Gastrocnemius medialis (tissue), 4 donors: ENCODE measurements at regions not wholly inside any gene's neighbourhood (a gene's known extent, or its start where the extent isn't known, plus 50 kb on each side); places are given as distances from the start of the nearest gene placed in this dataset.

Experiments
- ATAC-seq, 2 donors: fragments of 150-250 bp; one replicate each; pipeline ENCODE4 v1.9.1; 2016
- DNase-seq, 2 donors: peaks; one replicate each; pipeline ENCODE4 v3.0.0-alpha.2; 2019
- H3K27ac ChIP-seq, 4 donors: fragments of 200-600 bp; sonication (generic); 1 replicate in 1 of 4; 2 replicates in 3 of 4; pipeline ENCODE4 v1.5.1; 2016 to 2018; ENCODE audit warnings: mild to moderate bottlenecking in 2 of 4, moderate library complexity in 1 of 4
- H3K27me3 ChIP-seq, 3 donors: fragments of 200-600 bp; sonication (generic) in 2 of 3; 1 replicate in 1 of 3; 2 replicates in 2 of 3; pipeline versions ENCODE4 v1.5.1 to v1.6.0; 2016 to 2019; ENCODE audit warnings: mild to moderate bottlenecking in 1 of 3, moderate library complexity in 1 of 3
- H3K36me3 ChIP-seq, 2 donors: fragments of 200-600 bp; sonication (generic) in 1 of 2; one replicate each; pipeline ENCODE4 v1.5.1; 2017 to 2018
- H3K4me1 ChIP-seq, 2 donors: fragments of 200-600 bp; sonication (generic) in 1 of 2; one replicate each; pipeline ENCODE4 v1.5.1; 2016 to 2017; ENCODE audit warnings: mild to moderate bottlenecking in 2 of 2
- H3K4me3 ChIP-seq, 4 donors: fragments of 200-600 bp; sonication (generic) in 3 of 4; 1 replicate in 1 of 4; 2 replicates in 3 of 4; pipeline ENCODE4 v1.5.1; 2016 to 2019; ENCODE audit warnings: mild to moderate bottlenecking in 2 of 4
- H3K9me3 ChIP-seq, 3 donors: fragments of 200-600 bp; sonication (generic) in 2 of 3; 1 replicate in 1 of 3; 2 replicates in 2 of 3; pipeline ENCODE4 v1.5.1; 2016 to 2019
- POLR2A ChIP-seq, 2 donors: fragments of 450-650 bp; IDR thresholded peaks; one replicate each; pipeline ENCODE4 v1.6.1; 2017; ENCODE audit warnings: antibody characterized with exemption in 2 of 2, mild to moderate bottlenecking in 2 of 2, moderate library complexity in 2 of 2
- in situ Hi-C, 4 donors: fragments of 200-750 bp; cut with MboI; loops; one replicate each; pipeline versions ENCODE4 v1.15.0 to v1.8.0; 2017; ENCODE audit warnings: low sequenced_read_pairs in 4 of 4
- intact Hi-C: fragments of 100-400 bp; cut with DNase I; formaldehyde crosslinking; loops from one replicate; pipeline ENCODE4 v1.15.1; 2023; ENCODE audit warnings: low total_unique reads
- TF ChIP-seq, protein P1 (sequence below), 5 experiments: fragments of 450-650 bp in 3 of 5; fragments of 200-600 bp in 2 of 5; sonication (generic) in 2 of 5; IDR thresholded peaks in 4 of 5; conservative IDR thresholded peaks in 1 of 5; 1 replicate in 4 of 5; 2 replicates in 1 of 5; pipeline ENCODE4 v1.5.1; 2016 to 2019; ENCODE audit warnings: antibody characterized with exemption in 5 of 5, mild to moderate bottlenecking in 3 of 5, moderate library complexity in 3 of 5

DNA sequence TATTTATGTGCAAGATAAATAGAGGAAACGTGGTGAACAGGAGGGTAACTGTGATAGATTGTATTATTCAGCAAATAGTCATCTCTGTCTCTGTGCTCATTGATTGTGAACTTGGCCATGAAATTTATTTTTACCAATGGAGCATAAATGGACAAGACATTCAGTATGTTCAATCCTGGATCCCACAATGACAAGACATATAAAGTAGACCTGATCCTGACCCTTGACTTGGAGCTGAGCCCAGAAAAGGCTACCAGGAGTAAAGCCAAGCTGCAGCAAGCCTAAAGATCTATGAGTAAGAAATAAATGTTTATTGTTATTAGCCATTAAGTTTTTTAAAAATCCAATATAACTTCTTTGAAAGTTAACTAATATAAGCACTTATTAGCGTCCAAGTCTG, 531.2 kb downstream of the PIK3C3 start:
- no peaks in the 10 kb centered on the region for H3K4me1 ChIP-seq
- no peaks in the 10 kb centered on the region for H3K36me3 ChIP-seq
- TF ChIP-seq POLR2A (IDR thresholded peaks at IDR 0.05) = no peak
- TF ChIP-seq, protein P1, sequence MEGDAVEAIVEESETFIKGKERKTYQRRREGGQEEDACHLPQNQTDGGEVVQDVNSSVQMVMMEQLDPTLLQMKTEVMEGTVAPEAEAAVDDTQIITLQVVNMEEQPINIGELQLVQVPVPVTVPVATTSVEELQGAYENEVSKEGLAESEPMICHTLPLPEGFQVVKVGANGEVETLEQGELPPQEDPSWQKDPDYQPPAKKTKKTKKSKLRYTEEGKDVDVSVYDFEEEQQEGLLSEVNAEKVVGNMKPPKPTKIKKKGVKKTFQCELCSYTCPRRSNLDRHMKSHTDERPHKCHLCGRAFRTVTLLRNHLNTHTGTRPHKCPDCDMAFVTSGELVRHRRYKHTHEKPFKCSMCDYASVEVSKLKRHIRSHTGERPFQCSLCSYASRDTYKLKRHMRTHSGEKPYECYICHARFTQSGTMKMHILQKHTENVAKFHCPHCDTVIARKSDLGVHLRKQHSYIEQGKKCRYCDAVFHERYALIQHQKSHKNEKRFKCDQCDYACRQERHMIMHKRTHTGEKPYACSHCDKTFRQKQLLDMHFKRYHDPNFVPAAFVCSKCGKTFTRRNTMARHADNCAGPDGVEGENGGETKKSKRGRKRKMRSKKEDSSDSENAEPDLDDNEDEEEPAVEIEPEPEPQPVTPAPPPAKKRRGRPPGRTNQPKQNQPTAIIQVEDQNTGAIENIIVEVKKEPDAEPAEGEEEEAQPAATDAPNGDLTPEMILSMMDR (IDR thresholded peaks at IDR 0.05 in 4 of 5, conservative IDR thresholded peaks at IDR 0.05 in 1 of 5) = no peak
- DNase-seq (no peak), ATAC-seq (no peak)
- intact Hi-C loops = no loop called here
- no peak overlapping the region for H3K27ac ChIP-seq
- no peak overlapping the region for H3K4me3 ChIP-seq
- H3K27me3 ChIP-seq = no peaks in the 10 kb centered on the region
- H3K9me3 ChIP-seq = no peaks in the 10 kb centered on the region
- in situ Hi-C loops = no loop called here

DNA sequence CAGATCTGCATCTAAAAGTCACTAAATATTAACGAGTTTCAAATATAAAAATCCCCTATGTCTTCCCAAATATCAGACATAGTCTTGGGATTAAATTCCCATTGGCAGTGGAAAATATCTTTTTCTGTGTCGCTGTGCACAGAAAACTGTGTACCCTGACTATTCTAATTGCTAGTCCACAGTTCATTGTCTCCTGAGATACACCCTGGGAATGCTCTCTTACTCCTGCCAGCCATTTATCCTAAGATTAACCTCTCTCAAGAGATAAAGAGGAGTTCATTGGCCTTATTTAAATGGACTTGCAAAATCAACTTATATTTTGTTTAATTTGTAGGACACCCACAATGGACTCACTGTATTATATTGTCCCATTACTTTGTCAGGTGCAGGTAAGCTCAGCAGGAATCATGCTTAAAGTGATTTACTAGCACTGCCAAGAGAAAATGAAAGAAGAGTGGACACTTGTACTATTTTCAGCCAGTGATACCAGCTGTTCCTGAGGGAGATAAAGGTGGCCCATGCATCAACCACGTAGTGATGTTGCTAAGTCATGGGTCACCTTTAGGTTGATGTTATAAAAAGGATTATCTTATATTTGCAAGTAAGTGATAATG, 553.8 kb downstream of the PIK3C3 start:
- Histone ChIP-seq H3K27ac (no peak overlapping the region), H3K4me1 (no peaks in the 10 kb centered on the region), H3K9me3 (no peaks in the 10 kb centered on the region), H3K4me3 (no peak overlapping the region), H3K36me3 (no peaks in the 10 kb centered on the region), H3K27me3 (no peaks in the 10 kb centered on the region)
- intact Hi-C loops = no loop called here
- DNase-seq = no peak
- in situ Hi-C loops = no loop called here
- ATAC-seq = no peak
- TF ChIP-seq, protein P1 (IDR thresholded peaks at IDR 0.05 in 4 of 5, conservative IDR thresholded peaks at IDR 0.05 in 1 of 5) = no peak
- TF ChIP-seq POLR2A (IDR thresholded peaks at IDR 0.05) = no peak

DNA sequence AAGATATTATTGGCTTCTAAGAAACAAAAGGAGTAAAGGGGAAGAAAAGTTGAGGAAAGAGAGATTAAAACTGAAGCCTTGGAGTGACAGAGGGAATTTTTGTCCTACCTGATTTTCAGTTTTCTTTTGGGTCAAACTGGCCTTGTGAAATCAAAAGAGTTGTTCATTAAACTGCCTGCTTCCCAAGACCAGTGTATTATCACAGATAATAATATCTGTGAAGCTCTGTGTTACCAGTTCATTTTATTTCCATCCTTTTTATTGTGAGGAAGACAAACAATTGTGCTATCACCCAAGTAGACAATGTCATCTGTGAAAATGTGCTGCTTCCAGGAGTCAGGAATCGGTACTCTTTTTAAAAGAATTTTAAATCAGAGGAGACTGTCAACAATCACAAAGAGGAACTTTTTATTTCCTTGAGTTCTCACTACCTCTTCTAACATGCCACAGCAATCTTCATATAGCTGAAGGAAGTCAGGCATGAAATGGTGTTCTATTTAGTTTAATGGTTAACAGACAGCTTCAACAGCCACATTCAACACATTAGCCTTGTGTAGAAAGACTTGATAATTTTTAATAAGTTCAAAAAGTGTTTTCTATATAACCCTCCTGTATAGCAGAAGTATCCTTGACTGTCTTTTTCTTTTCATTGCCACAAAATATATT, 554.8 kb downstream of the PIK3C3 start:
- in situ Hi-C loops (no loop called here), intact Hi-C loops (no loop called here)
- ATAC-seq (no peak), DNase-seq (no peak)
- no peak overlapping the region for H3K4me3 ChIP-seq
- no peaks in the 10 kb centered on the region for H3K27me3 ChIP-seq
- no peak overlapping the region for H3K27ac ChIP-seq
- no peaks in the 10 kb centered on the region for H3K36me3 ChIP-seq
- H3K4me1 ChIP-seq = no peaks in the 10 kb centered on the region
- no peaks in the 10 kb centered on the region for H3K9me3 ChIP-seq
- no peak for TF ChIP-seq POLR2A (IDR thresholded peaks at IDR 0.05)
- TF ChIP-seq, protein P1 (IDR thresholded peaks at IDR 0.05 in 4 of 5, conservative IDR thresholded peaks at IDR 0.05 in 1 of 5) = no peak

DNA sequence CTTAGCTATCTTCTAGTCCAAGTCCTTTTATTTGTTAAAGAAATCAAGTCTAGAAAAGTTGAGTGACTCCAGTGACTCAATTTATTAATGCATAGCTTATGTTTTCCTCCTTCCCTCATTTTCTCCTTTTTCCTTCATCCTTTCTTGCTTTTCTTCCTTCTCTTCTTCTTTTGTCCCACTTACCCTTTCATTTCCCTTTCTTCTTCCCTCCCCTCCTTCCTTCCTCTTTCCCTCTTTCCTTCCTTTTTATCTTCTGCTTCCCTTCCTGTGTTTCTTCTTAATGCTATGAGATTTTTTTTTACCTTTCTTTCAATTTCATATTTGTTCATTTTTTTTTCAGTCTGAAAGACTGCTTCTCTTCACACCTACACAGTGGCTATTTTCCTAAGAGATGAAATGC, 555.5 kb downstream of the PIK3C3 start:
- in situ Hi-C loops (no loop called here), intact Hi-C loops (no loop called here)
- H3K27ac ChIP-seq = no peak overlapping the region

DNA sequence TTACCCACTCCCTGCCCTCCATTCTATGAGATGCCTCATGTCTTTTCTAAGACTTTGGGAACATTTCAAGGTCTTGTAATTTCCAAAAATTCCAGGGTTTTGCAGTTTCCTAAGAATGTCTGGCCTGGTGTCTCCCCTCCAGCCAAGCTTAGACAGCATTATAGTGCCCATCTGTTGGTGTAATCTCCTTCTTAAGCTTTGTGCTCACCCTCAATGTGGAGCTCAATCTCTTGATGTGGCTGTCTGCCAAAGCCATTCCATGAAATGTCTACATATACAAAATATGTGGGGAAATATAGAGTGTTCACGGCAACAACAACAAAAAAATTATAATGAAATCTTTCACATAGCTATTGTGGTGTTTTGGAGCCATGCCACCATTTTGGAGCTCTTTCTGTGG, 558.4 kb downstream of the PIK3C3 start:
- ATAC-seq = no peak

More for the DNA sequence above, 555.5 kb downstream of the PIK3C3 start:
- Histone ChIP-seq H3K4me3 (no peak overlapping the region), H3K27me3 (no peaks in the 10 kb centered on the region), H3K36me3 (no peaks in the 10 kb centered on the region), H3K4me1 (no peaks in the 10 kb centered on the region), H3K9me3 (no peaks in the 10 kb centered on the region)
- no peak for ATAC-seq
- no peak for TF ChIP-seq POLR2A (IDR thresholded peaks at IDR 0.05)
- no peak for DNase-seq

More for the DNA sequence above, 558.4 kb downstream of the PIK3C3 start:
- Histone ChIP-seq H3K4me1 (no peaks in the 10 kb centered on the region), H3K27ac (no peak overlapping the region), H3K36me3 (no peaks in the 10 kb centered on the region), H3K4me3 (no peak overlapping the region), H3K27me3 (no peaks in the 10 kb centered on the region), H3K9me3 (no peaks in the 10 kb centered on the region)
- no peak for DNase-seq
- in situ Hi-C loops (no loop called here), intact Hi-C loops (no loop called here)
- TF ChIP-seq, protein P1 (IDR thresholded peaks at IDR 0.05 in 4 of 5, conservative IDR thresholded peaks at IDR 0.05 in 1 of 5) = no peak
- TF ChIP-seq POLR2A (IDR thresholded peaks at IDR 0.05) = no peak
